ENCODE measurements at regions not wholly inside any gene's neighbourhood (a gene's known extent, or its start where the extent isn't known, plus 50 kb on each side); places are given as distances from the start of the nearest gene placed in this dataset.

GRCh38 chr4:159677521-159677920, 574.6 kb downstream of the RAPGEF2 start:
- Histone ChIP-seq H3K9me3 (ENCODE audit: low read length) (no peaks in the 10 kb centered on the region), H3K4me1 (ENCODE audit: insufficient read depth, low read length) (no peaks in the 10 kb centered on the region), H3K27ac (ENCODE audit: extremely low read length, insufficient read depth, low read length) (no peak overlapping the region), H3K27me3 (ENCODE audit: control insufficient read depth in 1 of 2, insufficient read depth in 2 of 2, low read length in 2 of 2) (no peaks in the 10 kb centered on the region), H3K36me3 (replicated peaks in 1 of 2; ENCODE audit: control insufficient read depth in 1 of 2, insufficient read depth in 2 of 2, low read length in 2 of 2) (no peaks in the 10 kb centered on the region), H4K20me1 (ENCODE audit: insufficient read depth, low read length) (no peaks in the 10 kb centered on the region), H3K79me2 (ENCODE audit: insufficient read depth, low read length) (no peaks in the 10 kb centered on the region), H3K4me3 (replicated peaks in 1 of 3; ENCODE audit: insufficient read depth in 1 of 3, low read depth in 2 of 3, low read length in 3 of 3) (no peak overlapping the region), H2AFZ (ENCODE audit: low read length) (no peak overlapping the region), H3K4me2 (ENCODE audit: low read depth, low read length) (no peak overlapping the region), H3K9ac (ENCODE audit: insufficient read depth, low read depth, low read length) (no peak overlapping the region)
- ATAC-seq (no peak), DNase-seq (ENCODE audit: low spot score) (no peak), FAIRE-seq (no peak)
- WGBS (ENCODE audit: low lambda C conversion rate), result 0% methylated on average over 1 of the region's 1 CpG
- in situ Hi-C loops (cut with HindIII; ENCODE audit: extremely low pct_ligation_motif_present, low pct_unique_long_range_greater_than_20kb) (no loop called here), intact Hi-C loops (cut with micrococcal nuclease; ENCODE audit: unreplicated experiment) (no loop called here)
- ChIA-PET CTCF (ENCODE audit: low intra/inter-chr PET ratio, low total read pairs) (no interaction called here), POLR2A (no interaction called here)
- TF ChIP-seq HMGA1 (CRISPR knock-in tag; conservative IDR thresholded peaks at IDR 0.05) (no peak), TIGD3 (CRISPR knock-in tag; IDR thresholded peaks at IDR 0.05; ENCODE audit: borderline replicate concordance) (no peak), SIX4 (CRISPR knock-in tag; IDR thresholded peaks at IDR 0.05) (no peak), RBM39 (IDR thresholded peaks at IDR 0.05; ENCODE audit: low read depth, low read length, poor library complexity, severe bottlenecking) (no peak), IRX3 (CRISPR knock-in tag; IDR thresholded peaks at IDR 0.05; ENCODE audit: borderline replicate concordance, low read depth) (no peak), ELF4 (CRISPR knock-in tag; IDR thresholded peaks at IDR 0.05; ENCODE audit: borderline replicate concordance) (no peak), ZNF724P (CRISPR knock-in tag; IDR thresholded peaks at IDR 0.05; ENCODE audit: borderline replicate concordance) (no peak), MAF1 (CRISPR knock-in tag; IDR thresholded peaks at IDR 0.05; ENCODE audit: borderline replicate concordance) (no peak), ZNF280B (CRISPR knock-in tag; IDR thresholded peaks at IDR 0.05; ENCODE audit: borderline replicate concordance) (no peak), HIVEP1 (CRISPR knock-in tag; IDR thresholded peaks at IDR 0.05) (no peak), PHF20 (CRISPR knock-in tag; IDR thresholded peaks at IDR 0.05) (no peak), ZNF782 (CRISPR knock-in tag; IDR thresholded peaks at IDR 0.05; ENCODE audit: borderline replicate concordance) (no peak), ZNF44 (CRISPR knock-in tag; IDR thresholded peaks at IDR 0.05) (no peak), CREB1 (IDR thresholded peaks at IDR 0.05) (no peak), CREB1 (CRISPR knock-in tag; IDR thresholded peaks at IDR 0.05) (no peak), LCORL (IDR thresholded peaks at IDR 0.05) (no peak), LCORL (CRISPR knock-in tag; IDR thresholded peaks at IDR 0.05) (no peak), RNF2 (conservative IDR thresholded peaks at IDR 0.05; ENCODE audit: low read depth) (no peak), CBFB (CRISPR knock-in tag; IDR thresholded peaks at IDR 0.05) (no peak)
- TF ChIP-seq, protein P1, sequence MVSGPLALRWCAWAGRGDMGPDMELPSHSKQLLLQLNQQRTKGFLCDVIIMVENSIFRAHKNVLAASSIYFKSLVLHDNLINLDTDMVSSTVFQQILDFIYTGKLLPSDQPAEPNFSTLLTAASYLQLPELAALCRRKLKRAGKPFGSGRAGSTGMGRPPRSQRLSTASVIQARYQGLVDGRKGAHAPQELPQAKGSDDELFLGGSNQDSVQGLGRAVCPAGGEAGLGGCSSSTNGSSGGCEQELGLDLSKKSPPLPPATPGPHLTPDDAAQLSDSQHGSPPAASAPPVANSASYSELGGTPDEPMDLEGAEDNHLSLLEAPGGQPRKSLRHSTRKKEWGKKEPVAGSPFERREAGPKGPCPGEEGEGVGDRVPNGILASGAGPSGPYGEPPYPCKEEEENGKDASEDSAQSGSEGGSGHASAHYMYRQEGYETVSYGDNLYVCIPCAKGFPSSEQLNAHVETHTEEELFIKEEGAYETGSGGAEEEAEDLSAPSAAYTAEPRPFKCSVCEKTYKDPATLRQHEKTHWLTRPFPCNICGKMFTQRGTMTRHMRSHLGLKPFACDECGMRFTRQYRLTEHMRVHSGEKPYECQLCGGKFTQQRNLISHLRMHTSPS (CRISPR knock-in tag; IDR thresholded peaks at IDR 0.05; ENCODE audit: low read depth), result no peak
- TF ChIP-seq, protein P2, sequence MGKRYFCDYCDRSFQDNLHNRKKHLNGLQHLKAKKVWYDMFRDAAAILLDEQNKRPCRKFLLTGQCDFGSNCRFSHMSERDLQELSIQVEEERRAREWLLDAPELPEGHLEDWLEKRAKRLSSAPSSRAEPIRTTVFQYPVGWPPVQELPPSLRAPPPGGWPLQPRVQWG (CRISPR knock-in tag; IDR thresholded peaks at IDR 0.05; ENCODE audit: borderline replicate concordance, low read depth), result no peak
- no TSS peak for BruUV-seq (replicated peaks)
